Testis (tissue), 2 donors: ENCODE measurements at regions not wholly inside any gene's neighbourhood (a gene's known extent, or its start where the extent isn't known, plus 50 kb on each side); places are given as distances from the start of the nearest gene placed in this dataset.

Experiments
- CTCF ChIP-seq, 3 experiments: fragments of 450-650 bp in 2 of 3; fragments of 200-600 bp in 1 of 3; sonication (generic) in 1 of 3; IDR thresholded peaks; one replicate each; pipeline ENCODE4 v1.5.1; 2016 to 2019; ENCODE audit warnings: antibody characterized with exemption in 3 of 3, mild to moderate bottlenecking in 2 of 3, moderate library complexity in 1 of 3
- POLR2A ChIP-seq: fragments of 450-650 bp; IDR thresholded peaks from one replicate; pipeline ENCODE4 v1.6.1; 2017; ENCODE audit warnings: antibody characterized with exemption, mild to moderate bottlenecking, moderate library complexity

DNA sequence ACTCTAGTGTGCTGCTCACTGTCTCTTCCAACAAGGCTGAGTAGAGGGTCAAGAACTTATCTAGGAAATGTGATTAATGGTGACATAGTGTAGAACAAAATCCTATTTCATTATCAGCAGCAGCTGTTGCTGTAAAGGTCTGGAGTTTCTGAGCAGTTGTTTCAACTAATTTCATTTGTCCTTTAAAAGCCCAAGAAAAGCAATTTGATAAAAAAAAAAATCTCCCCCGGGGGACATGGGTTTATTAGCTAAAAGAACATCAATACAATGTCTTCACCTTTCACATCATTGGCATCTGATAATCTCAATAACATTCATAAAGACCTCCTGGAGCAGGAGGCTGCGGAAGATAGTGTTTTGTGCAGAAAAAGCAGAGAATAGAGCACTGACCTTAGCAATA lies 468.1 kb downstream of the KCTD16 start:
- no peak for TF ChIP-seq CTCF (IDR thresholded peaks at IDR 0.05)
- no peak for TF ChIP-seq POLR2A
